CD14-positive monocyte (primary cell): ENCODE measurements at regions not wholly inside any gene's neighbourhood (a gene's known extent, or its start where the extent isn't known, plus 50 kb on each side); places are given as distances from the start of the nearest gene placed in this dataset.

Experiments
- DNase-seq, 3 donors: peaks; one replicate each; pipeline ENCODE4 v3.0.0-alpha.2; 2011 to 2022
- H2AFZ ChIP-seq: 2 replicates; pipeline ENCODE4 v1.6.0; 2012; ENCODE audit warnings: mild to moderate bottlenecking, low read depth, low read length, inconsistent platforms; ENCODE audit not compliant: insufficient read depth, poor library complexity, severe bottlenecking
- H3K27ac ChIP-seq, 2 donors: 1 replicate in 1 of 2; 2 replicates in 1 of 2; pipeline ENCODE4 v1.5.1; 2012 to 2013; ENCODE audit warnings: low read length in 2 of 2, control low read depth in 1 of 2, inconsistent platforms in 1 of 2, low read depth in 1 of 2, mild to moderate bottlenecking in 1 of 2
- H3K27me3 ChIP-seq, 2 donors: one replicate each; pipeline versions ENCODE4 v1.6.0 to v1.6.1; 2011 to 2013; ENCODE audit warnings: low read length in 2 of 2; ENCODE audit not compliant: control insufficient read depth in 2 of 2, insufficient read depth in 2 of 2
- H3K36me3 ChIP-seq, 2 donors: replicated peaks in 1 of 2; 1 replicate in 1 of 2; 2 replicates in 1 of 2; pipeline versions ENCODE4 v1.5.1 to v1.6.1; 2012 to 2013; ENCODE audit warnings: low read length in 2 of 2, control low read depth in 1 of 2, inconsistent platforms in 1 of 2, mild to moderate bottlenecking in 1 of 2; ENCODE audit not compliant: insufficient read depth in 2 of 2, control insufficient read depth in 1 of 2
- H3K4me1 ChIP-seq, 2 donors: 1 replicate in 1 of 2; 2 replicates in 1 of 2; pipeline versions ENCODE4 v1.5.1 to v1.6.1; 2012 to 2013; ENCODE audit warnings: low read length in 2 of 2, control low read depth in 1 of 2, inconsistent platforms in 1 of 2, mild to moderate bottlenecking in 1 of 2, moderate library complexity in 1 of 2; ENCODE audit not compliant: insufficient read depth in 2 of 2, control insufficient read depth in 1 of 2
- H3K4me2 ChIP-seq: replicated peaks from 2 replicates; pipeline ENCODE3; 2012; ENCODE audit warnings: low read length, moderate library complexity, mild to moderate bottlenecking; ENCODE audit not compliant: poor library complexity, severe bottlenecking; ENCODE audit errors: extremely low read depth
- H3K4me3 ChIP-seq, 3 experiments: fragments of 200-600 bp in 1 of 3; sonication (generic) in 1 of 3; replicated peaks in 1 of 3; 1 replicate in 2 of 3; 2 replicates in 1 of 3; pipeline ENCODE4 v1.5.1; 2011 to 2013; ENCODE audit warnings: low read length in 3 of 3, mild to moderate bottlenecking in 3 of 3, control low read depth in 2 of 3, low read depth in 2 of 3, inconsistent platforms in 1 of 3, moderate library complexity in 1 of 3
- H3K79me2 ChIP-seq: 2 replicates; pipeline ENCODE4 v1.6.0; 2012; ENCODE audit warnings: mild to moderate bottlenecking, control low read depth, inconsistent platforms, low read length, moderate library complexity; ENCODE audit not compliant: insufficient read depth
- H3K9ac ChIP-seq: 2 replicates; pipeline ENCODE4 v1.6.0; 2017; ENCODE audit warnings: low read length, mild to moderate bottlenecking; ENCODE audit not compliant: insufficient read depth, poor library complexity, severe bottlenecking
- H3K9me3 ChIP-seq, 2 donors: replicated peaks in 1 of 2; 1 replicate in 1 of 2; 2 replicates in 1 of 2; pipeline versions ENCODE4 v1.5.1 to v1.6.1; 2012 to 2013; ENCODE audit warnings: low read length in 2 of 2, control low read depth in 1 of 2; ENCODE audit not compliant: control insufficient read depth in 1 of 2, insufficient read depth in 1 of 2
- H4K20me1 ChIP-seq: 2 replicates; pipeline ENCODE4 v1.6.0; 2012; ENCODE audit warnings: mild to moderate bottlenecking, low read length, control low read depth, moderate library complexity; ENCODE audit not compliant: insufficient read depth
- H3K27ac Mint-ChIP-seq, 7 donors: one replicate each; pipeline ENCODE4 v1.8.0; 2020; ENCODE audit warnings: mild to moderate bottlenecking in 7 of 7, mixed read lengths in 7 of 7, moderate library complexity in 6 of 7, inconsistent platforms in 2 of 7
- H3K27me3 Mint-ChIP-seq, 3 donors: one replicate each; pipeline ENCODE4 v1.8.0; 2021 to 2022; ENCODE audit warnings: low read depth in 3 of 3, mild to moderate bottlenecking in 3 of 3, mixed read lengths in 3 of 3, moderate library complexity in 3 of 3, inconsistent platforms in 1 of 3
- H3K36me3 Mint-ChIP-seq, 2 donors: one replicate each; pipeline ENCODE4 v1.8.0; 2020; ENCODE audit warnings: mixed read lengths in 2 of 2, inconsistent platforms in 1 of 2, mild to moderate bottlenecking in 1 of 2
- H3K4me1 Mint-ChIP-seq: one replicate; pipeline ENCODE4 v1.8.0; 2020; ENCODE audit warnings: mild to moderate bottlenecking, mixed read lengths
- H3K4me3 Mint-ChIP-seq, 2 donors: one replicate each; pipeline ENCODE4 v1.8.0; 2020; ENCODE audit warnings: mild to moderate bottlenecking in 2 of 2, mixed read lengths in 2 of 2, moderate library complexity in 1 of 2
- H3K9me3 Mint-ChIP-seq, 7 donors: one replicate each; pipeline ENCODE4 v1.8.0; 2020 to 2022; ENCODE audit warnings: mixed read lengths in 7 of 7, mild to moderate bottlenecking in 6 of 7, moderate library complexity in 6 of 7, inconsistent platforms in 2 of 7
- CTCF ChIP-seq: fragments of 200-600 bp; IDR thresholded peaks from one replicate; pipeline ENCODE4 v1.8.0; 2022; ENCODE audit warnings: antibody characterized with exemption, mild to moderate bottlenecking
- WGBS: methylation state at CpG from one replicate; pipeline ENCODE4 v1.1.5; 2013; ENCODE audit warnings: missing lambda C conversion rate; ENCODE audit not compliant: insufficient coverage; 5-methylcytosine and 5-hydroxymethylcytosine counted together
- intact Hi-C, 2 donors: fragments of 100-400 bp; cut with micrococcal nuclease; formaldehyde crosslinking; loops; one replicate each; pipeline versions ENCODE4 v1.15.0 to v1.15.1; 2023

GRCh38 chr10:3016016-3016415, 51.3 kb upstream of the PFKP start:
- 69% methylated on average over 7 of the region's 7 CpGs for WGBS

DNA sequence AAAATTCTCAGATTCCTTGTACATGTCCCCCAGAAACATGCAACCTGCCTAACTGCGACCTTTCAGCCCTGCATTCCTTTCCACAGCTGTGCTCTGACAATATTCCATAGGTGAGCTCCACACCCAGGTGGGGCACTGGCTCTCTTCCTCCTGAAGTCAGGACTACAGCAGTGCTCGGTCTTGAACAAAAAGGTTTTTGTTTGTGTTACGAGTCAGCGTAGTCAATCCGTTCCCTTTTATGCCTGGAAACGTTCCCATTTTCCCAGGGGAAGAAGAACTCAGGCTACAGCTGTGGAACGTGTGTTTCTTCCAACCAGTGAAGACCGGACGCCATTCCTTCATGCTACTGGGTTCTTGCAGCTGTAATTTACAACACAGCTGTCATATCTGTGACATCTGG, 52.4 kb upstream of the PFKP start:
- Histone ChIP-seq H3K79me2 (no peaks in the 10 kb centered on the region), H3K9me3 (peaks cover 2 to 3% of the 10 kb centered on the region in 2 donors), H3K27me3 (peaks cover 2% of the 10 kb centered on the region in 2 donors), H3K27ac (no peak overlapping the region), H3K4me2 (no peak overlapping the region), H3K4me1 (no peaks in the 10 kb centered on the region), H3K36me3 (no peaks in the 10 kb centered on the region), H2AFZ (no peak overlapping the region), H3K9ac (no peak overlapping the region), H3K4me3 (no peak overlapping the region), H4K20me1 (no peaks in the 10 kb centered on the region)
- Mint-ChIP-seq H3K9me3 (peaks cover 0 to 6% (median 3%) of the 10 kb centered on the region in 7 donors), H3K36me3 (no peaks in the 10 kb centered on the region), H3K27ac (no peak overlapping the region), H3K27me3 (peaks cover 1 to 11% (median 6%) of the 10 kb centered on the region in 3 donors), H3K4me3 (no peak overlapping the region), H3K4me1 (no peaks in the 10 kb centered on the region)
- intact Hi-C loops, result no loop called here
- no peak for TF ChIP-seq CTCF
- DNase-seq, result no peak
- 87% methylated on average over 9 of the region's 9 CpGs for WGBS

More at GRCh38 chr10:3016016-3016415, 51.3 kb upstream of the PFKP start:
- Histone ChIP-seq H3K36me3 (no peaks in the 10 kb centered on the region), H3K4me2 (no peak overlapping the region), H3K9ac (no peak overlapping the region), H3K4me1 (no peaks in the 10 kb centered on the region), H4K20me1 (no peaks in the 10 kb centered on the region), H3K4me3 (no peak overlapping the region), H3K9me3 (peaks cover 3 to 4% of the 10 kb centered on the region in 2 donors), H3K27me3 (peaks cover 0 to 2% of the 10 kb centered on the region in 2 donors), H3K79me2 (no peaks in the 10 kb centered on the region), H3K27ac (no peak overlapping the region), H2AFZ (no peak overlapping the region)
- intact Hi-C loops, result no loop called here
- Mint-ChIP-seq H3K36me3 (no peaks in the 10 kb centered on the region), H3K4me3 (no peak overlapping the region), H3K9me3 (peaks cover 3 to 13% (median 7%) of the 10 kb centered on the region in 7 donors), H3K4me1 (no peaks in the 10 kb centered on the region), H3K27me3 (peaks cover 1 to 9% (median 5%) of the 10 kb centered on the region in 3 donors), H3K27ac (no peak overlapping the region)
- TF ChIP-seq CTCF, result no peak
- DNase-seq, result no peak
